ENCODE measurements at regions not wholly inside any gene's neighbourhood (a gene's known extent, or its start where the extent isn't known, plus 50 kb on each side); places are given as distances from the start of the nearest gene placed in this dataset.
A peak's percentile ranks its signal among the peaks of the same experiment; 100 is the strongest.
"Not testable (repeated sequence)": the region's sequence is repeated elsewhere in the genome, so short reads cannot be mapped to it uniquely, and the experiment has no call there.

DNA sequence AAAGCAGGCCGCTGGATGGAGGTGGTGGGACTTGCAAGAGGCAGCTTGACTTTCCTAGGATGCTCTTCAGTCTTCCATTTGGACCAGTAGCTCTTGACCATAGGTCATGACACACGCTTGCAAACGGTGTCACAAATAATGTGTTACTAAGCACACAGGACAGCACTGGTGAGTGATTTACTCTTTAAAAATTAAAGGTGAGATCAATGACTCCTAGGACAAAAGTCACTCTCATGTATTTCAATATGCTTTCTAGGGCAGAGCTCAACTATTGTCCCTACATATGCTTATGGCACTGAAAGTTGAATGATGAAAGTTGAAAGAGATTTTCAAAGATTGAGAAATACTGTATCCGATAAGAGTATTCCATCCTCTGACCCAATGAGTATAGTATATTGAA is 496.7 kb downstream of the EBF1 start:
- no peak for DNase-seq

DNA sequence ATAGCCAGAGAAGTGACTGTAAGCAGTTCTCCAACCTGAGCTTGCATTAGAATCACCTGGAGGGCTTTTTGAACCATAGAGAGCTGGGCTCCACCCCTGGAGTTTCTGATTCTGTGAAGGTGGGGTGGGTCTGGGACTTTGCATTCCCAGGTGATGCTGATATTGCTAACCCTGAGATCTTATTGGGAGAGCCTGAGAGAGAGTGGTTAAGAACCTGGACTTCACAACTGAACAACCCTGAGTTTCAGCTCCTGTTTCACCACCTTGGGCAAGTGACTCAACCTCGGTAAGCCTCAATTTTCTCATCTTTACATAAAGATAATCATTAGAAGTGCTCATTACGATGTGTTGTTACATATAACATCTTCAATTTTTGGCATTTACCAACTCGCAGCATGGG is 498.6 kb downstream of the EBF1 start:
- no peak for DNase-seq

DNA sequence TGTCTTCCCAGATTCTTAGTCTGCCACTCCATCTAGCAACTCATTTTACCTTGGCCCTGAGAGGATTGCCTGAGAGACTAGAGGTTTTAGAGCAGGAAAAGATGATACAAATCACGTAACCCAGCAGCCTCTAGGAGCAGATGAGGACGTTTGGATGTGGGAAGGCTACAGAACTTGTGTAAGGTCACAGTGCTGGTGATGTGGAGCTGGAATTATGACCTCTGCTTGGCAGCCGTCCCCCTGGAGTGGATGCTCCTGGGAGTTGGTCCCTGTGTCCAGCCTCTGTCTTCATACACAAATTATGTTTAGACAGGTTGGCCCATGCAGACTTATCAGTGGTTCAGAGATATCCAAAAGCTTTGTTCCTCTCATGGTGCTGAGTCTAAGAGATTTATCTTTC is 499.0 kb downstream of the EBF1 start:
- no peak for DNase-seq

DNA sequence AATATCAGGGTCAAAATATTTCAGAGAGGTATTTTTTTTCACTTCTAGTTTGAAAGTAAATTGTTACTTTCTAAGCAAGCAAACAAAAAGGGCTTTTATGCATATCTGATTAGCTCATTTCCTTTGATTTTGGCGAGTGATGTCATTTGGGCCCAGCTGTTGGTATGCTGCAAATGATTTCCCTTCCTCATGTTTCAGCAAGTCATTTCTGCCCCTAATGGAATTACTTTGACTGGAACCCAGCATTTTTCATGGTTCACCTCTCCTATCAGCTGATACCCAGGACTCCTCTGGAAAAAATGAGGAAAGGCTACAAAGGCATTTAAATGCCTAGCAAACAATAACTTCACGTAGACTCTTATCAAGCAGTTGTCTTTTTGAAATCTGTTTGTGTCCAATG is 500.6 kb downstream of the EBF1 start:
- DNase-seq = no peak

DNA sequence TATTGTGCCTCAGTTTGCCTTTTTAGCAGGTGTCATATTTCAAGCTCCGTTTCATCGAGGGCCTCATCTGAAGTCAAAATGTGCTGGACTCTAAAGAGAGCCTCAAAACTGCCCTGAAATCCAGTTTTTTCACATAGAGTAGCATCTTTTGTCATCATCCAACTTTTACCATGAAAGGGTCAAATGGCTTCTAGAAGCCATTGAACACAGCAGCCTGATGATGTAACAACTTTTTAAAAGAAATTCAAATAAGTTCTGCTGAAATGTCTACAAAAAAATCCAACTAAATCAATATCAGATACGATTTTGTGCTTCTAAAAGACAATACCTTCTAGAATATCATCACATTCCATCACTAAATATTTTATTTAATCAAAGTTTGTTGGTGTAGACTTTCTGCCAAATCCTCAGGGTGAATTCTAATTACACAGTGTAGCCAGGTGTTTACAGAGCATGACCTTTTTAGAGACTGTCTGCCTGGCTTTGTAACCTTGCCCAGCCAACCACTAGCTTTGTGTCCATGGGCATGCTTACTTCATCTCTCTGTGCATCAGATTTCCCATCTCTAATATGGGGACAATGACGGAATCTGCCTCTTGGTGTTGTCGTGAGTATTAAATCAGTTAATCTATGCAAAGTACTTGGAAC is 505.0 kb downstream of the EBF1 start:
- DNase-seq = no peak

DNA sequence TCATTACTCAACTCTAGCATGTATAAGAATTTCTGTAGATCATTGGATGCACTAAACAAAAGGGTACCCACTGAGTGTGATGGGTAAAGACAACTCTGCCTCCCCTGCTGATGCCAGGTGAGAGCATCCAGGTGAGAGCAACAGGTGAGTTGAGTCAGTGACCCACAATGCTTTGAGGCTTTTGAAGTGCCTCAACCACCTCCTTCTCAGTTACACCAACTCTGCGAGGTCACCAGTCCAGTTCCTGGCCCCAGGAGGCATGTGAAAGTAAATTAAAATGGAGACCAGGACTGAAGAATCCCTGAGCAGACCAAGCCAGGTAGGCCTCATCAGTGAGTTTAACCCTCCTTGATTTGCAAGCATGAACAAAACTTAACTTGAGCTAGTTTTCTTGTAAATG is 505.8 kb downstream of the EBF1 start:
- DNase-seq = no peak

DNA sequence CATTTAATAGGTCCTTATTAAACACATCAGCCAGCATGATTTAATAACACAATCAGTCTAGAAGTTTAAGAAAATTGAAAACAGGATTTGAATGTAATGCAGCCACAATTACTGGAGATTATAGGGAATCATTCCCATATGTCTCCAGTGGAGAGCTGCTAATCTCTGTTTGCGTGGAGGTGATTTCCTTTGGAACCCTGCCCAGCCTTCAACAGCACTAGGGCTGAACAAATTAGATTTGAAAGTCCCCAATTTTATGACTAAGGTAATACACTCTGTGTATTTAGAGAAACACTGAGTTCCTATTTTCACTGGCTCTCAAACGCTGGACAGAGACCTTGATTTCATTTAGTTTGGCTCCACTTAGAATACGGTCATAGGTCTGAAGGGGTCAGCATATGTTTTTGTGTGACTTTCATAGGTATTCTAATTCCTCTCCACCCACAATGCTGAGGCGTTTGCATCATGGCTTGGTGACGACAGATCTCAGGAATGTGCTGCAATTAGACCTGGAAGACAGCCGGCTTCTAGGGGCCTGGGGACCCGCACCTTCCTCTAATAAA is 508.3 kb downstream of the EBF1 start:
- DNase-seq = no peak

DNA sequence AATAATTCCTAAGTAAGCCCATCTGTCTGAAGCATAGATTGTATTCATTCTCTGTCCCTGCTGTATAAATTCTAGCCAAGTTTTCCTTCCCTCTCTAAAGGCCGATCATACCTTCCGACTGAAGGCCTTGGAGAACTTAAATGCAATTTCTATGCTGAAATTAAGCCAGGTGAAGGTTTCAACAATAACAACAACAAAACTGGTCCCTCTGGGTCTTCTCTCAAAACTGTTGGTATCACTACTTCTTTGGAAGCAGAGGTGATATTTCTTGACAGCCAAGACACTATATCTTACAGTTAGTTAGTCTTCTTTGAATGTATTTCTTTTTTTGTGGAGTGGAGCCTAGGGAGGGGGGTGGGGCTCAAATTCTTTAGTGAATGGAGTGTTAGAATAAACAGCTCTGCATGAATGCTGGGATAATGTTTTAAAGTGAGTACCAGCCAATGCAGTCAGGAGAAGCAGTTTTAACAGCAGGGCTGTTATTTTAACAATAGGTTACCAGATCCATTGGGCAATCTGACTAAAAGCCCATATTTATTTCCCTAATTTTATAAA is 508.9 kb downstream of the EBF1 start:
- DNase-seq = no peak

DNA sequence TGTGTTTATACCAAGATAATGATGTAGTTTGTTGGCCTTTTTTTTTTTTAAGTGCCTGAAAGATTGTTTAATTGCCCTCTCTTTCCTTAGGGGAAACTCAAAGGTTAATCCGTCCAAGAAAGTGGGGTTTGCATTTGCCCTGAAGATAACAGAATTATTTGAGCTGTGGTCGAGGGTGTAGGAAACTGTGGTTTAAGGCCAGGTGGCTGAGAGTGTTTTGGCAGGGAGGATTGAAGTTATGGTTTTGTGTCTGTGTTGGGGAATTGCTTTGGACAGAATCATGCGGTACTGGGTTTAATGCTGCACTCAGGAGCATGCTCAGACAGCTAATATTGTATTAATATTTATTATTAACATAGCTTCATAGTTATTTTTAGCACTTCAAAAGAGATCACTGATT is 509.8 kb downstream of the EBF1 start:
- peak; percentile 2 for DNase-seq

DNA sequence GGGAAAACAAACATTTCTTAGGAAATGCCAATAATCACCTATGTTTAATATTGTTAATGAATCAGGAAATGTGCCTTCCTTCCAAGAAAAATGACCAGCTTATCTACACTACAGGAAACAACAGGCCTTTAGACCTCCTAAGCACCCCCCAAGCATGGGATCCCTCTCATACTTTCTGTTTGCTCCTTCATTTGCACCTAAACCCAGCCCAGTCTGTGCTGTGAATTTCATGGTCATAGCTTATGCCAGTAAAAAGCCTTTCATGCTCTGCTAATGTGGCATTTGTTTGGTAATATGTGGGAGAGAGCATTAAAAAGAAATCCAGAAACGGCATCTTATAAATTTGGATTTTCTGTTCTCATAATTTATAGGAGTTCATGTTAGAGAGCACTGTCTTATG is 511.1 kb downstream of the EBF1 start:
- DNase-seq = no peak

DNA sequence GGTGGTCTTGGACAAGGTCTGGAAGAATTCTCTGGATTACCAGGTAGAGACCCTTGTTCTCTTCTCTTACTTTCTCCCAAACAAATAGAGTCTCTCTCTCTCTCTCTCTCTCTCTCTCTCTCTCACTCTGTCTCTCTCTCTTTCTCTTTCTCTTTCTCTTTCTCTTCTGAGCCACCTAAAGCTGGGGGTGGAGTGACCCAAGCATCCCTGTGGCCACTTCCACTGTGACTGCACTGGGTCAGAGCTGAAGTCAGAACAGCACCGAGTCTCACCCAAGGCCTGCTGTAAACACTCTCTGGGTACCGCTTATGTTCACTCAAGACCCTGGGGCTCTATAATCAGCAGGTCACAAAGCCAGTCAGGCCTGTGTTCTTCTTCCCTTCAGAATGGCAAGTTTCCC is 513.7 kb downstream of the EBF1 start:
- no peak for DNase-seq

DNA sequence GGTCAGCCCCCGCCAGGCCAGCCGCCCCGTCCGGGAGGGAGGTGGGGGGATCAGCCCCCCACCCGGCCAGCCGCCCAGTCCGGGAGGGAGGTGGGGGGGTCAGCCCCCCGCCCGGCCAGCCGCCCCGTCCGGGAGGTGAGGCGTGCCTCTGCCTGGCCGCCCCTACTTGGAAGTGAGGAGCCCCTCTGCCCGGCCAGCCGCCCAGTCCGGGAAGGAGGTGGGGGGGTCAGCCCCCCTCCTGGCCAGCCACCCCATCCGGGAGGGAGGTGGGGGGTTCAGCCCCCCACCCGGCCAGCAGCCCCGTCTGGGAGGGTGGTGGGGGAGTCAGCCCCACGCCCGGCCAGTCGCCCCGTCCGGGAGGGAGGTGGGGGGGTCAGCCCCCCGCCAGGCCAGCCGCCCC is 517.0 kb downstream of the EBF1 start:
- not testable (repeated sequence) for DNase-seq

DNA sequence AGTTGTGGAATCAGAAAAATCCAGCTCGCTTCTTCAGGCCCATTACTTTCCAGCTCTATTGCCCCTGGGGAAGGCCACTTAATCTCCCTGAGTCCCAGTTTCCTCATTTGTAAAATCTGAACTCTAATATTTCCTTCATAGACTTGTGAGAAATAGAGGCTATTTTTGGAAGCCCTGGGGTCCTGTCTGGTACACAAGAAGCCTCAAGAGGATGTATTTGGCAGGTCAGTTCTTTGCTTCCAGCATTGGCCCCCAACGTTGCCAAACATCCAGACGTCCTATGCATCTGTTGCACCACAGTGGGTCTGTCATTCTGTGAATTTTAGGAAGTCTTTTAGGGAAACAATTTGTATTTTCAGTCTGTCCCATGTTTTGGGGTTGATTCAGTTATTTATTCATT is 525.9 kb downstream of the EBF1 start:
- DNase-seq = no peak

DNA sequence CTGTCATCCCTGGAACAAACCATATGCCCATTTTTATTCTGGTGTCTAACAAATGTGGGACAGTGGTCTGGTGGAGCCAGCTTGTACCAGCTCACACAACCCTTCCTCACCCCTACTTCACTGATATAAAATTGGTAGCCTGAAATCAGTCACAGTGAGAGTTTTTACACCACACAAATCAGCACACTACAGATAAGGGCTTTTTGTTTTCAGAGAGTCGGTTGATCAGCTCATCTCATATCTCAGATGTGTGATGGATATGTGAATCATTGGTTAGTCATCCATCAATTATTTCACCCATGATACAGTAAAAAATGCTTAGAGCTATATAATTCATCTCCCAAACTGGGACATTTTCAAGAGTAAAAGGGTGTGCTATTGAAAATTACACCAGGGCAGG is 529.2 kb downstream of the EBF1 start:
- DNase-seq = no peak

DNA sequence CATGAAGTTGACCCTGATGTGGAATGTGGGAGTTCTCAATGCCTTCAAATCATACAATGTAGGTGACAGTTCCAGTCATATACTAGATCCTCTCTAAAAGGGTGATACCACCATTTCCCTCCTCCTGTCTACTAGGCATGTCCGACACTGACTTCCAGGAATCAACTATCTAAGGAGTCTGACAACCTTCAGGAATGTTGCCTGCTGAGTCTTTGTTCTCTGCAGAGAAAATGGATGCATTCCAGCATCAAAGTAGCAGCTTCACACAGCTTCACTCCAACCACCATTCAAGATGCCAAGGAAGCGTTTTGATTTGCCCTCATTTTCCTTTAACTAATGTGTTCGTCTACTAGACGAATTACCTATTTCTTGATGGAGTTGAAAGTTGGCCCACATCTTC is 530.2 kb downstream of the EBF1 start:
- DNase-seq = no peak

DNA sequence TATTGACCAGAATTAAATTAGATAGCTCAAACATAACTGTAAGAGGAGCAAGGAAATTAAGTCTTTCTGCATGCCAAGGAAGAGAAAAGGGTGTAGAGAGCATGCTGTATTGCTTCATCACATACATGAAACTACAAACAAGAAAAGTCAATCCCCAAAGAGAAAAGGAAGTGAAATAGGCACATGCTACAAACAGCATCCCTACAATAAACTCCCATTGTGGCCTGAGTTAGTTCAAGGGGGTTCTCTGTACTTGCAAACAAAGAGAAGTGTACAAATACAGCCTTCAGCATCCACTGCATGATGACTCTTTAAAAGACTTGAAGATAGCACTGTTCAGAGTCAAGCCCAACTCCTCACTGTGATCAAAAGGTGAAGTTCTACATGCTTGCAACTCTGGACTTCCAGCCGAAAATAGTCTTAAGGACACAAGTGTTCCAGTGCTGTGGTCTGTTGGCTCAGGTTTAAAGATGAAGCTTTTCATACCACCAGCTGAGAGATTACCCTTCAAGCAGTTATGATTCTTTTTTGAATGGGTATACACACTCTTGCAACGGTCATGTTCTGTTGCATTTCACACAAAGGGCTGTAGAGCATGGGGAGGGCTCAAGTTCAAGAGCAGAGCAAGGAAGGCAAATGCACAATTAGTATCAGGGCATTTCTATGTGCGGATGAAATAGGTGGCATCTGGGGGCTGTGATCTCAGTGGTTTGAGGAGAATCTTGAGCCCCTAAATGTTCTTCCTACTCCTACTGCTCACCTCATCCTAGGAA is 534.5 kb downstream of the EBF1 start:
- DNase-seq = no peak

DNA sequence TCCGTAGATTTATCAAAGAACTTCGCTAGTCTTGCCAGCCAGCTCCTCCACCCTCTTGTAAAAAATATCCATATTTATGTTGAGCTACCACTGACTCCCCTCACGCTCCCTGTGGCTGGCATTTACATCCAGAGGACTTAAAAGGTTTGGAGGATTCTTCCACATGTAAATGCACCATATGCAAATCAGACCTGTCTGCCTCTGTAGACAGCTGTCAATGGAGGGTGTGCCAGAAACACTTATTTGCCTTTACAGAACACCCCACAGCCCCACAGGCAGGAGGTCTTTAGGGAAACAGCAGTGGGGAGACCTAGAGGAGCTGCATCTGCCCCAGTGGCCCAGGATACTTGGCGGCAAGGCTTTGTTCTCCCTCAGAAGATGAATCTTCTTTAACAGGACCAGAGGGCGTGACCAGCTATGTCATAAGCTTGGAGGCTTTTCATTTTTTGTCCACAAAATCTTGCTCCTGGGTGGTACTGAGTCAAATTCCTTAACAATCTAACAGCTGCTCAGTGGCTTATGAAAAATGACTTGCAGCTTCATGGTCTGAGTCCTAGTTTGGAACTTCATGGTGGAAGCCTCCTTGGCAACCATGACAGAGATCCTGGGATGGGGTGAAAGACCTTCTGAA is 535.8 kb downstream of the EBF1 start:
- no peak for DNase-seq

DNA sequence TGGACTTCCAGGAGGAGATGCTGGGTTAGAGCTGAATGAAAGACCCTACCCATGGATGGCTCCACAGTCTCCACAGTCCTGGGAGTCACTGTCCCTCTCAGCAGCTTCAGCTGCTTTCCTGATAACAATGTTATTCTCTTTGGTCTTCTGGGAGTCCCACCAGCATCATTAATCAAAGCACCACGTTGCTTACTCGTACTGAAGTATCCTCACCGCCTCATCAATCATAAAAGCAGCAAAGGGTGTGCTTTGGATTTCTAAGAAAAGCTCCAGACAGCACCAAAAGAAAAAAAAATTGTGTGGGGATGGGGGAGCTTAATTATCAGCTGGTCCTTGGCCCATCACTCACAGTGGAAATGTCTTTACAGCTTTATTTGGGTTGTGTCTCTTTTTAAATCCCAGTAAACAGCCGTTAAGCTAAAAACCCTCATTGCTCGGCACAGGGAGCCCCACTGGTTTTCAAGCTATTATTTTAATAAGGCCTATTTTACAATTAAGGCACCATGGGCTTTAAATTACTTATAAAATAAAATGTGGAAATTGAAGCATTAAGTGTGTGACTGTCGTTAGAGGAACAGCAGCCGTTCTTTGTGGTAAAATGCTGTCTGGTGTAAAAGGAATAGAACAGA is 538.0 kb downstream of the EBF1 start:
- DNase-seq = no peak

DNA sequence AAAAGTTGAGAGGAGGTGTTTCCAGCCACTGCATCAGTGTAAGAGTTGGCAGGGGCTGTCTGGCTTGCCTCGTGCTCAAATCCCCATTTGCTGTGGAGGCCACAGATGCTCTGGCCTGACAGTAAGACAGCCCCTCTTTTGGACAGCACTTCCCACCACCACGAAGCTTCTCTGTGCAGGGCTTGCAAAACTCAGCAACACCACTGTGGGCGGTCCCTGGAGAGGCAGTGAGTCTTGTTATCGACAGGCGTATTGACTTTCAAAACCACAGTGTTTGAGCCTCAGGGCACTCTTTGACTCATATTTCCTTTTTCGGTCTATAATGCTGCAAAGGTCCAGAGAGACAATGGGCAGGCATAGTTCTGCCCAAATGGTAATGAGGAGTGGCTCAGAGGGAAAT is 539.5 kb downstream of the EBF1 start:
- no peak for DNase-seq

DNA sequence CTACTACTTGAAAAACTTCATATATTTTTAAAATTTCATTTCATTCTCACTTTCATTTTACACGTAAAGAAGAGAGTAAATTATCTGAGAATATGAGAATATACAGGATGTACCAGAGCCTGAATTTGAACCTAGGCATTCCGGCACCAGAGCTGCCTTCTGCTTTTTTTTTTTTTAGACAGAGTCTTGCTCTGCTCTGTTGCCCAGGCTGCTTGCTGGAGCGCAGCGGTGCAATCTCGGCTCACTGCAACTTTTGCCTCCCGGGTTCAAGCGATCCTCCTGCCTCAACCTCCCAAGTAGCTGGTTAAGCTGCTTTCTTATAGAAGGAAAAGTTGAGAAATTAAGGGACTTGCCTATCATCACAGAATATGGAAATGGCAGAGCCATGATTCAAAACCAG is 540.1 kb downstream of the EBF1 start:
- no peak for DNase-seq

DNA sequence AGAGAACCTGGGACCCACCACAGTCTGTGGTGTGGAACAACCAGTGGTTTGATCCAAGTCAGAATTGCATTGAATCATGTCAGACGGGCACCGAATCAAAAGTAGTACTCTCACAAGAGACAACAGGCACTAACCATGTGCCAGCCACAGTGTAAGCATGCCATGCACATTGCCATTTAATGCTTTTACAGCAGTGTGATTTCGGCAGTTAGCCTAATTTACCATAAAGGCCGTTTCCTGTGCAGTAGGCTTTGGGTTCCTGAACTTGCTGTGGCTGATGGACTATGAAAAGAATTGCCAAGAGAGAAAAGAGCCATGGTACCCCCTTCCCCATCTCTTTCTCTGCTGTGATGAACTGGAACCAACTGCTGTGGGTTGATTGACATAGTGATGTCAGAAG is 540.6 kb downstream of the EBF1 start:
- no peak for DNase-seq

DNA sequence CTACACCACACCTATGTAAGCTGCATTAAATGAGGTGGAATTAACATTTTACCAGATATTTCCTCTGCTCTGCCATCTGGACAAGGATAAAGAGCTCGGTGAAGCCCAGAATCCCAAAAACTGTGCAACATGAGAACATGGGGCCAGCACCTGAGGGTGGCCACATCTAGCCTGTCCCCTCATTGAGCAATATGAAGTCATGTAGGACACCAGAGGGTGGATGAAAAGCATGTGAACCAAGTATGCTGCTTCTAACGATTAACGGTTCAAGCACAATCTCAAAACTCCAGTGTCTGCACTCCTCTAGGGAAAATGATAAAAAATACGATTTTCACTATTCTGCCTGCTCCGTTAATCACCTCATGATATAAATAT is 545.8 kb downstream of the EBF1 start:
- no peak for DNase-seq

DNA sequence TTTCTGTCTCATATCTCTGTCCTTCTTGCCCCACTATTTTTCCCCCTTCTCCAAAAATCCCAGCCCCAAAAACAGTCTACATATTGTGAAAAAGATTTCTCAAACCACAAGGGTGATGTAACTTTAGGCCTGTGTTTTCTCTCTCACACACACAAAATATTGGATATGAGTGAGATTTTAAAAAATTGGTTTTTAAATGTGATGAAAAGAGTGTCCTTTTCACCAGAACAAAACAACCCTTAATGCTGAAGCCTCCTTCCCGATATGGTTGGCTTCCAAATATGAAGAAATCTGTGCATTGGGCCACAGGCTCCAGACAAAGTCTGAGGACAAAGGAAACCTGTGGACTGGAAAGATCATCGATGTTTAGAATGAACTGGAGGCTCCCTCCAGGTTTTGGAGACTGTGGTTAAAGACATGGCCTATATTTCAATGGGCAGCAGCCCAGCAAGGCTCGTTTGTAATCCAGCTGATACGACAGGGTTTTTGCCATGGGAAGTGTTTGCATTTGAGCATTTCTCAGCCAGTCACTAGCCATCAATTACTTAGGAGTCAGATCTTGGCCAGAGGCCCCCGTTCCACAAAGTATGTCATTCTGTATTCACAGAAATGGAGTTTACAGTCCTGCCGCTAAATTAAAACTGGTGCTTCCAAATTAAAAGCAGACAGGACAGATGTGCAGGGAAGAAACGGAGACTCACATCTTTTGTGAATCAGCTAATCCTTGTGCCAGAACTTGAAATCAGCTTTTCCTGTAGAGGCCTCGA is 546.3 kb downstream of the EBF1 start:
- DNase-seq = no peak
